ENCODE measurements at regions not wholly inside any gene's neighbourhood (a gene's known extent, or its start where the extent isn't known, plus 50 kb on each side); places are given as distances from the start of the nearest gene placed in this dataset.

DNA sequence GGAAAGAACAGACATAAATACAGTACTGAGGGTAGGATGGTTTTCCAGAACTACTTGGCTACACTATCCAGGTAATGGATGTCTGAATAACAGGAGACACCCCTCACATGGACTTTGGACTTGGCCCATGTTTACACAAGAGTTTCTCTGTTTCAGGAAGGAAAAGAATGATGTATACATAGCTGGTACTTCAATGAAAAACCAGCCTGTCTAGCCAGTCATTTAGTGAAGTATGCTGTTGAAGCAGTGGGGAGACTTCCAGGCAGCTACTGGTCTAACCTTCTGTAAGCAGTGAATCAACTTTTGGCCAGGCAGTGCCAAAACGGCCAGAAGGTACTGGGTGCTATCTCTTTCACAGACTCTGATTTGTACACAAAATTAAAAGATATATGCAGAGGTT is 135.0 kb downstream of the MBL2 start:
- no CpG with 5 or more reads among the region's 1 CpG for WGBS
- Histone ChIP-seq H3K9ac (ENCODE audit: low read length) (no peak overlapping the region), H2AK5ac (ENCODE audit: low read length, severe bottlenecking) (no peak overlapping the region)

DNA sequence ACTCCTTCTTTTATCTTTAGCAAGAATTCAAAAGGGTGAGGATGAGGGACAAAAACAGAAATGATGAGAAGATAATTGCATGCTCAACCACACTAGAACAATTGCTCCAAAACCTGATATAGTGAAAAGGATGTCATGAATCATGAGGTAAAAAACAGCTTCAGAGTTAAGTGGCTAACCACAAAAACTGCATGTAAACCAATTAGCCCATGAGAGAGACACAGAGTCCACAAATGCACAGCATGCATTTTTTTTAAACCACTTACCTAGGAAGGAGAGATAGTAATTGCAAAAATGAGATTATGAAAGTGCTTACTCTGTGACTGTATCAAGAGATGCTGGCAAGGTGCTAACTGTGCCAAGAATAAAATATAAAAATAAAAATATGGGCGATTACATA is 132.9 kb downstream of the MBL2 start:
- Histone ChIP-seq H3K27ac (ENCODE audit: low read length, poor library complexity, severe bottlenecking) (no peak overlapping the region), H4K8ac (ENCODE audit: low read length) (no peak overlapping the region), H2AK5ac (ENCODE audit: low read length, severe bottlenecking) (no peak overlapping the region), H3K18ac (ENCODE audit: low read depth in 1 of 2, low read length in 2 of 2) (no peak overlapping the region), H3K4ac (ENCODE audit: low read depth in 1 of 2, low read length in 2 of 2) (no peak overlapping the region), H2BK5ac (ENCODE audit: low read depth, low read length, poor library complexity, severe bottlenecking) (no peak overlapping the region), H3K9ac (ENCODE audit: low read length) (no peak overlapping the region), H2BK12ac (ENCODE audit: low read length in 2 of 2) (no peak overlapping the region), H3K4me2 (ENCODE audit: low read length, poor library complexity, severe bottlenecking) (no peak overlapping the region), H3K23ac (ENCODE audit: low read length in 2 of 2) (no peak overlapping the region), H3K9me3 (ENCODE audit: control insufficient read depth, low read length) (no peaks in the 10 kb centered on the region), H2BK15ac (ENCODE audit: low read depth, poor library complexity, severe bottlenecking) (no peak overlapping the region), H3K79me1 (replicated peaks; ENCODE audit: low read length, poor library complexity, severe bottlenecking) (no peaks in the 10 kb centered on the region), H3K27me3 (ENCODE audit: control insufficient read depth in 1 of 2, insufficient read depth in 1 of 2, low read length in 2 of 2) (no peaks in the 10 kb centered on the region), H2BK120ac (ENCODE audit: low read depth, low read length) (no peak overlapping the region), H3K36me3 (ENCODE audit: control insufficient read depth in 1 of 2, insufficient read depth in 2 of 2, low read depth in 1 of 2, low read length in 2 of 2) (no peaks in the 10 kb centered on the region), H3K4me3 (ENCODE audit: insufficient read depth in 1 of 2, low read depth in 1 of 2, low read length in 2 of 2) (no peak overlapping the region), H3K4me1 (ENCODE audit: control insufficient read depth, insufficient read depth, low read depth, low read length) (no peaks in the 10 kb centered on the region), H4K91ac (ENCODE audit: low read length) (no peak overlapping the region), H2AFZ (ENCODE audit: low read depth, low read length) (no peak overlapping the region), H3K14ac (ENCODE audit: low read length in 2 of 2) (no peak overlapping the region)
- peak; percentile 29 for DNase-seq
- no CpG with 5 or more reads among the region's 1 CpG for WGBS

More for the DNA sequence above, 135.0 kb downstream of the MBL2 start:
- DNase-seq: no peak
- H3K27ac ChIP-seq (ENCODE audit: low read length, poor library complexity, severe bottlenecking): no peak overlapping the region
- no peak overlapping the region for H4K91ac ChIP-seq (ENCODE audit: low read length)
- no peak overlapping the region for H3K23ac ChIP-seq (ENCODE audit: low read length in 2 of 2)
- H3K27me3 ChIP-seq (ENCODE audit: control insufficient read depth in 1 of 2, insufficient read depth in 1 of 2, low read length in 2 of 2): no peaks in the 10 kb centered on the region
- no peak overlapping the region for H2BK15ac ChIP-seq (ENCODE audit: low read depth, poor library complexity, severe bottlenecking)
- no peak overlapping the region for H3K14ac ChIP-seq (ENCODE audit: low read length in 2 of 2)
- no peaks in the 10 kb centered on the region for H3K4me1 ChIP-seq (ENCODE audit: control insufficient read depth, insufficient read depth, low read depth, low read length)
- no peaks in the 10 kb centered on the region for H3K79me1 ChIP-seq (replicated peaks; ENCODE audit: low read length, poor library complexity, severe bottlenecking)
- H2BK120ac ChIP-seq (ENCODE audit: low read depth, low read length): no peak overlapping the region
- H3K4me3 ChIP-seq (ENCODE audit: insufficient read depth in 1 of 2, low read depth in 1 of 2, low read length in 2 of 2): no peak overlapping the region
- no peaks in the 10 kb centered on the region for H3K9me3 ChIP-seq (ENCODE audit: control insufficient read depth, low read length)
- H4K8ac ChIP-seq (ENCODE audit: low read length): no peak overlapping the region
- H3K18ac ChIP-seq (ENCODE audit: low read depth in 1 of 2, low read length in 2 of 2): no peak overlapping the region
- H2AFZ ChIP-seq (ENCODE audit: low read depth, low read length): no peak overlapping the region
- no peak overlapping the region for H3K4ac ChIP-seq (ENCODE audit: low read depth in 1 of 2, low read length in 2 of 2)
- no peak overlapping the region for H3K4me2 ChIP-seq (ENCODE audit: low read length, poor library complexity, severe bottlenecking)
- H2BK5ac ChIP-seq (ENCODE audit: low read depth, low read length, poor library complexity, severe bottlenecking): no peak overlapping the region
- H2BK12ac ChIP-seq (ENCODE audit: low read length in 2 of 2): no peak overlapping the region
- no peaks in the 10 kb centered on the region for H3K36me3 ChIP-seq (ENCODE audit: control insufficient read depth in 1 of 2, insufficient read depth in 2 of 2, low read depth in 1 of 2, low read length in 2 of 2)

DNA sequence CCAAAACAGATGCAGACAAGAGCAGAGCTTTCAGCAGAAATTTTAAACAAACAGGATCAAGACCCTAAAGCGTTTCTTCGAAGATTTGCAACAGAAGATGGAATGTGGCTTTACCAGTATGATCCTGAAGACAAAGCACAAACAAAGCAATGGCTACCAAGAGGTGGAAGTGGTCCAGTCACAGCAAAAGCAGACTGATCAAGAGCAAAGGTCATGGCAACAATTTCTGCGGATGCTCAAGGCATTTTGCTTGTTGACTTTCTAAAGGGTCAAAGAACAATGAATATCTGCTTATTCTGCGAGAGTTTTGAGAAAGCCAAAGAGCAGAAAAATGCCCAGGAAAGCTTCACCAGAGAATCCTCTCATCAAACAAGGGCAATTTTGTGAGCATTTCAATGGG is 130.4 kb downstream of the MBL2 start:
- no peak overlapping the region for H3K18ac ChIP-seq (ENCODE audit: low read depth in 1 of 2, low read length in 2 of 2)
- no peak overlapping the region for H3K4me3 ChIP-seq (ENCODE audit: insufficient read depth in 1 of 2, low read depth in 1 of 2, low read length in 2 of 2)
- no peak overlapping the region for H2AK5ac ChIP-seq (ENCODE audit: low read length, severe bottlenecking)
- H2AFZ ChIP-seq (ENCODE audit: low read depth, low read length): no peak overlapping the region
- H3K14ac ChIP-seq (ENCODE audit: low read length in 2 of 2): no peak overlapping the region
- H3K9ac ChIP-seq (ENCODE audit: low read length): no peak overlapping the region
- H2BK12ac ChIP-seq (ENCODE audit: low read length in 2 of 2): no peak overlapping the region
- no peak overlapping the region for H3K4ac ChIP-seq (ENCODE audit: low read depth in 1 of 2, low read length in 2 of 2)
- H3K79me1 ChIP-seq (replicated peaks; ENCODE audit: low read length, poor library complexity, severe bottlenecking): no peaks in the 10 kb centered on the region
- H3K27ac ChIP-seq (ENCODE audit: low read length, poor library complexity, severe bottlenecking): no peak overlapping the region
- H4K91ac ChIP-seq (ENCODE audit: low read length): no peak overlapping the region
- DNase-seq: no peak
- H3K4me1 ChIP-seq (ENCODE audit: control insufficient read depth, insufficient read depth, low read depth, low read length): no peaks in the 10 kb centered on the region
- H3K9me3 ChIP-seq (ENCODE audit: control insufficient read depth, low read length): no peaks in the 10 kb centered on the region
- H3K4me2 ChIP-seq (ENCODE audit: low read length, poor library complexity, severe bottlenecking): no peak overlapping the region
- no peak overlapping the region for H2BK5ac ChIP-seq (ENCODE audit: low read depth, low read length, poor library complexity, severe bottlenecking)
- no peak overlapping the region for H2BK15ac ChIP-seq (ENCODE audit: low read depth, poor library complexity, severe bottlenecking)
- no peaks in the 10 kb centered on the region for H3K36me3 ChIP-seq (ENCODE audit: control insufficient read depth in 1 of 2, insufficient read depth in 2 of 2, low read depth in 1 of 2, low read length in 2 of 2)
- no peak overlapping the region for H2BK120ac ChIP-seq (ENCODE audit: low read depth, low read length)
- no peak overlapping the region for H4K8ac ChIP-seq (ENCODE audit: low read length)
- H3K27me3 ChIP-seq (ENCODE audit: control insufficient read depth in 1 of 2, insufficient read depth in 1 of 2, low read length in 2 of 2): no peaks in the 10 kb centered on the region
- WGBS: 67% methylated on average over 4 of the region's 4 CpGs
- H3K23ac ChIP-seq (ENCODE audit: low read length in 2 of 2): no peak overlapping the region

DNA sequence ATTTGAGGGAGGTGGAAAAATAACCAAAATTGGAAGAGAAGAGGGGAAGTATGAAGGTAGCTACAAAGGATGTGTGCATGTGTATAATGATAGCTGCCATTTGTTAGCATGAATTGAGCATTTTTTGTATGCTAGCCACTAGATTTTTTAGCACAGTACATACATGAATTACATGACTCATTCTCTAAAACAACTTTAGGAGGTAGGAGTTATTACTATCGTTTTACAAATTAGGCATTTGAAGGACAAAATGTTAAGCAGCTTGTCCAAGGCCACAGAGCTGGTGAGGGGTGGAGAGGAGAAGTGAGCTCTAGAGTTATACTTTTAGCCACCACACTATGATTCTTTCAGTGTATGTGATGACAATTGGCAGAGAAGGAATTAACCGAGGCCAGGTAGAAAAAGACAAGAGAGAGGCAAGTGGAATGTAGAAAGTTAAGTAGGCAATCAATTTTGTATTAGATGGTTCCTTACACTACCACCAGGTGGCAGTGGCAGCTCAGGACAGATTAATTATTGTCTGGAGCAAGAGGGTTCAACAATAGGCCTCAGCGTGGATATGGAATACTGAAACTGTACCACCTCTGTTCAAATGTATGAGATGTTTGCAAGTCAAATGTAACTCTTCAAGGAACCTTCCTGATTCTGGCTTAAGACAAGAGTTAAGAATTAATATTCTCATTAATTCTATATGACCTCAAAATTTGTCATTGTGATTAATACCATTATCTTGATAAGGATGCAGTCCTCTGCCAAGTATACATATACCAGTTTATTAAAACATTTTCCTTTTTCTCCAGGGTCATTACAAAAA is 128.0 kb downstream of the MBL2 start:
- 64% methylated on average over 2 of the region's 3 CpGs for WGBS

More for the DNA sequence above, 128.0 kb downstream of the MBL2 start:
- H2BK12ac ChIP-seq (ENCODE audit: low read length in 2 of 2): no peak overlapping the region
- no peak overlapping the region for H3K27ac ChIP-seq (ENCODE audit: low read length, poor library complexity, severe bottlenecking)
- no peak overlapping the region for H3K4me3 ChIP-seq (ENCODE audit: insufficient read depth in 1 of 2, low read depth in 1 of 2, low read length in 2 of 2)
- no peaks in the 10 kb centered on the region for H3K27me3 ChIP-seq (ENCODE audit: control insufficient read depth in 1 of 2, insufficient read depth in 1 of 2, low read length in 2 of 2)
- H2BK15ac ChIP-seq (ENCODE audit: low read depth, poor library complexity, severe bottlenecking): no peak overlapping the region
- H3K4me1 ChIP-seq (ENCODE audit: control insufficient read depth, insufficient read depth, low read depth, low read length): no peaks in the 10 kb centered on the region
- no peak overlapping the region for H3K4ac ChIP-seq (ENCODE audit: low read depth in 1 of 2, low read length in 2 of 2)
- H3K79me1 ChIP-seq (replicated peaks; ENCODE audit: low read length, poor library complexity, severe bottlenecking): no peaks in the 10 kb centered on the region
- no peak overlapping the region for H3K4me2 ChIP-seq (ENCODE audit: low read length, poor library complexity, severe bottlenecking)
- H2AK5ac ChIP-seq (ENCODE audit: low read length, severe bottlenecking): no peak overlapping the region
- no peak overlapping the region for H3K9ac ChIP-seq (ENCODE audit: low read length)
- no peak overlapping the region for H4K91ac ChIP-seq (ENCODE audit: low read length)
- H3K14ac ChIP-seq (ENCODE audit: low read length in 2 of 2): no peak overlapping the region
- H2BK5ac ChIP-seq (ENCODE audit: low read depth, low read length, poor library complexity, severe bottlenecking): no peak overlapping the region
- peak; percentile 47 for DNase-seq
- no peaks in the 10 kb centered on the region for H3K9me3 ChIP-seq (ENCODE audit: control insufficient read depth, low read length)
- H2AFZ ChIP-seq (ENCODE audit: low read depth, low read length): no peak overlapping the region
- H3K36me3 ChIP-seq (ENCODE audit: control insufficient read depth in 1 of 2, insufficient read depth in 2 of 2, low read depth in 1 of 2, low read length in 2 of 2): no peaks in the 10 kb centered on the region
- H3K18ac ChIP-seq (ENCODE audit: low read depth in 1 of 2, low read length in 2 of 2): no peak overlapping the region
- H3K23ac ChIP-seq (ENCODE audit: low read length in 2 of 2): no peak overlapping the region
- H2BK120ac ChIP-seq (ENCODE audit: low read depth, low read length): no peak overlapping the region
- no peak overlapping the region for H4K8ac ChIP-seq (ENCODE audit: low read length)

Measured in mesenchymal stem cell (in vitro differentiated cells and primary cell).